ENCODE measurements at regions not wholly inside any gene's neighbourhood (a gene's known extent, or its start where the extent isn't known, plus 50 kb on each side); places are given as distances from the start of the nearest gene placed in this dataset.

- Histone ChIP-seq H3K14ac (ENCODE audit: insufficient read depth, low read length) (no peak overlapping the region), H2BK120ac (ENCODE audit: low read depth, low read length, poor library complexity, severe bottlenecking) (no peak overlapping the region), H3K27me3 (ENCODE audit: insufficient read depth, low read length) (no peaks in the 10 kb centered on the region), H3T11ph (ENCODE audit: low read length) (no peak overlapping the region), H2BK20ac (ENCODE audit: low read depth, low read length, poor library complexity, severe bottlenecking) (no peak overlapping the region), H3K9ac (ENCODE audit: extremely low read depth, insufficient read length, low read length) (no peak overlapping the region), H2AK5ac (ENCODE audit: insufficient read length, low read length) (no peak overlapping the region), H2BK5ac (ENCODE audit: insufficient read length, low read length) (no peak overlapping the region), H3K4me1 (ENCODE audit: insufficient read depth, low read length) (no peaks in the 10 kb centered on the region), H4K5ac (ENCODE audit: insufficient read length, low read depth, low read length) (no peak overlapping the region), H3K23me2 (ENCODE audit: insufficient read length, low read depth, low read length, poor library complexity, severe bottlenecking) (no peaks in the 10 kb centered on the region), H3K56ac (ENCODE audit: insufficient read length, low read depth, low read length) (no peak overlapping the region), H3K27ac (ENCODE audit: insufficient read length, low read depth, low read length) (no peak overlapping the region), H2AFZ (ENCODE audit: low read length) (no peak overlapping the region), H3K79me1 (ENCODE audit: insufficient read depth, low read depth, low read length, poor library complexity, severe bottlenecking) (no peaks in the 10 kb centered on the region), H2BK15ac (ENCODE audit: low read depth, low read length) (no peak overlapping the region), H3K18ac (ENCODE audit: insufficient read length, low read depth, low read length) (no peak overlapping the region), H2BK12ac (ENCODE audit: insufficient read length, low read depth, low read length) (no peak overlapping the region), H4K20me1 (ENCODE audit: control insufficient read depth, insufficient read depth, insufficient read length) (no peaks in the 10 kb centered on the region), H4K91ac (ENCODE audit: insufficient read length, low read depth, low read length) (no peak overlapping the region), H3K9me3 (ENCODE audit: control insufficient read depth, low read depth, low read length) (no peaks in the 10 kb centered on the region), H4K8ac (replicated peaks; ENCODE audit: insufficient read length, low read depth, low read length) (no peak overlapping the region), H3K4ac (ENCODE audit: low read depth, low read length) (no peak overlapping the region), H3K23ac (ENCODE audit: insufficient read length, low read depth, low read length) (no peak overlapping the region), H3K4me2 (ENCODE audit: insufficient read depth, insufficient read length, low read length) (no peak overlapping the region), H3K79me2 (ENCODE audit: insufficient read depth, low read length) (no peaks in the 10 kb centered on the region)
- no peak for TF ChIP-seq CTCF (conservative IDR thresholded peaks at IDR 0.05)
- no CpG with 5 or more reads among the region's 3 CpGs for WGBS (ENCODE audit: extremely low coverage, insufficient read length, low lambda C conversion rate)
- peaks cover 10% of the 10 kb centered on the region for H3K27me3 Mint-ChIP-seq (ENCODE audit: low read depth)
- H3K27ac Mint-ChIP-seq = no peak overlapping the region
- peaks cover 10% of the 10 kb centered on the region in 2 experiments for H3K4me1 Mint-ChIP-seq
- peaks cover 6 to 7% of the 10 kb centered on the region in 2 experiments for H3K9me3 Mint-ChIP-seq
- H3K4me3 Mint-ChIP-seq = no peak overlapping the region
- H3K36me3 Mint-ChIP-seq (ENCODE audit: insufficient read depth in 1 of 3, low read depth in 3 of 3) = peaks cover 3 to 11% (median 5%) of the 10 kb centered on the region in 3 experiments
- DNase-seq = no peak
Measured at GRCh38 chr11:15334766-15335165, 220.0 kb downstream of the INSC start.

All from H9 (cell line).